GM06990 (cell line): ENCODE measurements at regions not wholly inside any gene's neighbourhood (a gene's known extent, or its start where the extent isn't known, plus 50 kb on each side); places are given as distances from the start of the nearest gene placed in this dataset.

Experiments
- DNase-seq: peaks from one replicate; pipeline ENCODE4 v3.0.0-alpha.2; 2011; ENCODE audit not compliant: insufficient read length; ENCODE audit errors: extremely low read depth
- H3K27me3 ChIP-seq: replicated peaks from 2 replicates; pipeline ENCODE4 v1.6.0; 2011; ENCODE audit warnings: low read length; ENCODE audit not compliant: control insufficient read depth, insufficient read depth
- H3K36me3 ChIP-seq: 2 replicates; pipeline ENCODE4 v1.5.1; 2011; ENCODE audit warnings: low read length; ENCODE audit not compliant: control insufficient read depth, insufficient read depth
- H3K4me3 ChIP-seq: replicated peaks from 2 replicates; pipeline ENCODE4 v1.5.1; 2011; ENCODE audit warnings: low read depth, mild to moderate bottlenecking, control low read depth, low read length
- CTCF ChIP-seq: IDR thresholded peaks from 2 replicates; pipeline ENCODE4 v1.5.1; 2011; ENCODE audit warnings: low read length, control low read depth, mild to moderate bottlenecking, inconsistent platforms; ENCODE audit not compliant: insufficient read depth, poor library complexity, severe bottlenecking

DNA sequence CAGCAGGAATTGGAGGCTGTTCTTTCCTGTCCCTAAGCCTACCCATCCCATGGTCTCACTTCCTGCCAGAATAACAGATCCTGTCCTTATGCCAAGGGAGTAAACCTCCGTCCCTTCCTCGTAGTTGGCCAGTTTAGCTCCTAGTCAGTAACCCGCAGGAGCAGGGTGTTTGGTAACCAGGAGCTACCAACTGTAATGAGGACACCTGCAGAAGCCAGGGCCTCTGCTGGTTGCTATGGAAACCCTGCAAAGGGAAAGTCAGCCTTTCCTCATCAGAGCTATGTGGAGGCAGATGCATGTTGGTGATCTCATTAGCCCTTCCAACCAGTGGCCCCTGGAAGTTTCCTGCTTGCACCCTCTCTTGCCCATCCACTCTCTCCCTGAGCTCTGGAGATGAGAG, 368.2 kb upstream of the SULF2 start:
- DNase-seq: no peak
- no peak for TF ChIP-seq CTCF
- Histone ChIP-seq H3K4me3 (no peak overlapping the region), H3K36me3 (no peaks in the 10 kb centered on the region), H3K27me3 (no peaks in the 10 kb centered on the region)

DNA sequence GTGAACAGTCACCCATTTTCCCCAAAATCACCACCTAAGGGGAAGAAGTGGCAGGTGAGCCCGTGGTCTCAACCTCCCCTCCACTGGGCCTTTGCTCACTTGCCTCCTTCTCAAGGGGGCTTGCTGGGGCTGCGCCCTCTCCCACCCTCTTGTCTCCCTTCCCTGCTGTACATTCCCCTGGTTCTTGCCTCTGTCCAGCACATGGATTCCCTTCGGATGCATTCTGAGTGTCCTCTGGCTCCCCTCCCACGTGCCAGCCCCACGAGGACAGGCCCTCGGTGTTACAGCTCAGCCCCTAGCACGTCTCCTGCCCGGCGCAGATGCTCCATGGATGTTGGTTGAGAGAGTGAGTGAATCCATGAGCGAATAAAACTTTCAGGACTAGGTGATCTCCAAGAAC, 367.8 kb upstream of the SULF2 start:
- TF ChIP-seq CTCF: no peak
- Histone ChIP-seq H3K4me3 (no peak overlapping the region), H3K27me3 (no peaks in the 10 kb centered on the region), H3K36me3 (no peaks in the 10 kb centered on the region)
- DNase-seq: no peak

DNA sequence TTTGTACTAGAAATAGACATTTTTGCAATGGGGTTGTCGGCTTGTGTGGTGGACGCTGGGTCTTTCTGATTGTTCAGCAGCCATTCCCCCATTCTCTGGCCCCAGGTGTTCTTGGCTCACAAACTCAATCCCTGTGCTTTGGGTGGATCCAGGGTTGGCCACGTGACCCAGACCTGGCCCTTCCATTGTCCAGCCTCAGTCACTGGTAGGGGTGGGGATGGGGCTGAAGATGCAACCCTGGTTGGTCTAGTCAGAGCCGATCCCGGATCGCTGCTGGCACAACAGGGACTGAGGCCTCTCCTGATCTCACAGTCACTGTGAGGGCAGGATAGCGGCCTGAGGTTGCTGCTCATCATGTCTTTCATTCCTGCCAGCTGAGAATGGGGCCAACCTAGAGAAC, 365.3 kb upstream of the SULF2 start:
- no peaks in the 10 kb centered on the region for H3K27me3 ChIP-seq
- H3K36me3 ChIP-seq: no peaks in the 10 kb centered on the region
- H3K4me3 ChIP-seq: no peak overlapping the region
- TF ChIP-seq CTCF: no peak
- DNase-seq: no peak

DNA sequence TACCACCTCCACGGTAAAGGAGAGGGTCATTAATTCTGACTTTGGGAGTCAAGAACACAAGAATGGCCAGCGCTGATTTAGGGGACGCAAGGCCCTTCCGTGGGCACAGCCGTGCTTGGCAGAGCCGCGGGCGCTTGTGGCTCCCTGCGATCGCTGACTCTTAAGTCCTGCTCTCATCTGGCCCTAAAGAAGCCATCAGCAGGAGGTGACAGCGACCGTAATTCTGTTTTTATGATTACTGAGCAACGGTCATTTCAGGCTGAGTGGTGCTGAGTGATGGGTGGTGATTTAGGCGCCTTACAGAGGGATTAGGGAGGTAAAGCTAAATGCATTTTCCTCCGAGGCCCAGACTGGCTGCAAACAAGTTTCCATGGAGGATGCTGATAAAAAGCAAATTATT, 364.6 kb upstream of the SULF2 start:
- no peaks in the 10 kb centered on the region for H3K27me3 ChIP-seq
- no peak overlapping the region for H3K4me3 ChIP-seq
- no peaks in the 10 kb centered on the region for H3K36me3 ChIP-seq
- TF ChIP-seq CTCF: no peak
- DNase-seq: no peak

GRCh38 chr20:48148916-48149672, 363.8 kb upstream of the SULF2 start:
- no peak for DNase-seq
- TF ChIP-seq CTCF: no peak
- no peaks in the 10 kb centered on the region for H3K36me3 ChIP-seq
- H3K27me3 ChIP-seq: no peaks in the 10 kb centered on the region
- H3K4me3 ChIP-seq: no peak overlapping the region

- Histone ChIP-seq H3K27me3 (no peaks in the 10 kb centered on the region), H3K4me3 (no peak overlapping the region), H3K36me3 (no peaks in the 10 kb centered on the region)
- no peak for DNase-seq
- TF ChIP-seq CTCF: no peak
These were observed 362.7 kb upstream of the SULF2 start for GRCh38 chr20:48148020-48148419.
